C4-2B (cell line): ENCODE measurements at regions not wholly inside any gene's neighbourhood (a gene's known extent, or its start where the extent isn't known, plus 50 kb on each side); places are given as distances from the start of the nearest gene placed in this dataset.

ENCODE experiments used
- CTCF ChIP-seq: fragments of 450-650 bp; conservative IDR thresholded peaks from 2 replicates; pipeline ENCODE4 v1.5.1; 2017; ENCODE audit warnings: mild to moderate bottlenecking
- ZFX ChIP-seq: fragments of 450-650 bp; IDR thresholded peaks from 2 replicates; pipeline ENCODE4 v1.6.1; 2017

- TF ChIP-seq CTCF: no peak
- TF ChIP-seq ZFX: no peak
Observed at GRCh38 chr5:167773668-167774301, 517.7 kb upstream of the WWC1 start.
